ENCODE measurements at regions not wholly inside any gene's neighbourhood (a gene's known extent, or its start where the extent isn't known, plus 50 kb on each side); places are given as distances from the start of the nearest gene placed in this dataset.
"Not testable (repeated sequence)": the region's sequence is repeated elsewhere in the genome, so short reads cannot be mapped to it uniquely, and the experiment has no call there.

DNA sequence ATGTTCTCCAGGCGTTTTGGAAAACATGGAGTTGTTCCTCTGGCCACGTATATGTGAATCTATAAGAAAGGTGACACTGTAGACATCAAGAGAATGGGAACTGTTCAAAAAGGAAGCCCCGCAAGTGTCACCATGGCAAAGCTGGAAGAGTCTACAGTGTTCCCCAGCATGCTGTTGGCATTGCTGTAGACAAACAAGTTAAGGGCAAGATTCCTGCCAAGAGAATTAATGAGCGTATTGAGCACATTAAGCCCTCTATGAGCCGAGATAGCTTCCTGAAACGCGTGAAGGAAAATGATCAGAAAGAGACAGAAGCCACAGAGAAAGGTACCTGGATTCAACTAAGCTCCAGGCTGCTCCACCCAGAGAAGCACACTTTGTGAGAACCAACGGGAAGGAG is 92.5 kb upstream of the EIF5 start:
- no peak overlapping the region for H3K4me3 ChIP-seq (replicated peaks in 1 of 2; ENCODE audit: low read depth in 2 of 2, low read length in 2 of 2)
- no peak for DNase-seq (ENCODE audit: low read depth in 2 of 2)
- TF ChIP-seq, protein P1, sequence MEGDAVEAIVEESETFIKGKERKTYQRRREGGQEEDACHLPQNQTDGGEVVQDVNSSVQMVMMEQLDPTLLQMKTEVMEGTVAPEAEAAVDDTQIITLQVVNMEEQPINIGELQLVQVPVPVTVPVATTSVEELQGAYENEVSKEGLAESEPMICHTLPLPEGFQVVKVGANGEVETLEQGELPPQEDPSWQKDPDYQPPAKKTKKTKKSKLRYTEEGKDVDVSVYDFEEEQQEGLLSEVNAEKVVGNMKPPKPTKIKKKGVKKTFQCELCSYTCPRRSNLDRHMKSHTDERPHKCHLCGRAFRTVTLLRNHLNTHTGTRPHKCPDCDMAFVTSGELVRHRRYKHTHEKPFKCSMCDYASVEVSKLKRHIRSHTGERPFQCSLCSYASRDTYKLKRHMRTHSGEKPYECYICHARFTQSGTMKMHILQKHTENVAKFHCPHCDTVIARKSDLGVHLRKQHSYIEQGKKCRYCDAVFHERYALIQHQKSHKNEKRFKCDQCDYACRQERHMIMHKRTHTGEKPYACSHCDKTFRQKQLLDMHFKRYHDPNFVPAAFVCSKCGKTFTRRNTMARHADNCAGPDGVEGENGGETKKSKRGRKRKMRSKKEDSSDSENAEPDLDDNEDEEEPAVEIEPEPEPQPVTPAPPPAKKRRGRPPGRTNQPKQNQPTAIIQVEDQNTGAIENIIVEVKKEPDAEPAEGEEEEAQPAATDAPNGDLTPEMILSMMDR (IDR thresholded peaks at IDR 0.05; ENCODE audit: low read depth, low read length): no peak

DNA sequence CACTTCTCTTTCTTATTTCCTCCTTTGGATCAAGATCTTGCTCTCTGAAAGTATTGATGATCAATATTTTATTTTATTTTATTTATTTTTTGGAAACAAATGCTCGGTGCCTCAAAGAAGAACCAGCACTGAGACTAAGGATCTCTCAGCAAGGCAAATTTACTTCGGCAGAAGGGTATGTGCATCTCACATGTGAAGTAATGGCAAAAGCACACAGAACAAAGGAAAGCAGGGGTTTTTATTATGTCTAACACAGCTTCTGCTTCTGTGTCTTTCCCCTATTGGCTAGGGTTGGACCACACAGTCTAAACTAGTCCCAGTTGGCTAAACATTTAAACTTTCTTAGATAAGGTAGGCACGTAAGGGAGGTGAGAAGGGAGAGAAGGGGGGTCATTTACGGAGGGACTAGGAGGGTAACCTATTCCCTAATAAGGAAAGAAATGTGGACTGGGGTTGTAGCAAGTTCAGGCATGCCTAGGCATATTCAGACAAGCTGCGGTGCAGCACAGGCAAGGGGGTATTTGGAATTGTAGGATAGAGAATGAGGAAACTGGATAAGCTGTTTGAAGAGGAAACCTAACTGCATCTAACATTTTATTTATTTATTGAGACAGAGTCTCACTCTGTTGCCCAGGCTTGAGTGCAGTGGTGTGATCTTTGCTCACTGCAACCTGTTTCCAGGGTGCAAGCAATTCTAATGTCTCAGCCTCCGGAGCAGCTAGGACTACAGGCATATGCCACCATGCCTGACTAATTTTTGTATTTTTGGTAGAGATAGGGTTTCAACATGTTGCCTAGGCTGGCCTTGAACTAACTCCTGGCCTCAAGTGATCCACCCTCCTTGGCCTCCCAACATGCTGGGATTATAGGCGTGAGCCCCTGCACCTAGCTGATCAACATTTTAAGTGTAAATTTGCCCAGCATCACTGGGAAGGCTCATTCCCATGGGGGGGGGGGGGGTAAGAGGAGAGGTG is 90.0 kb upstream of the EIF5 start:
- DNase-seq (ENCODE audit: low read depth in 2 of 2): no peak
- TF ChIP-seq, protein P1 (IDR thresholded peaks at IDR 0.05; ENCODE audit: low read depth, low read length): no peak
- no peak overlapping the region for H3K4me3 ChIP-seq (replicated peaks in 1 of 2; ENCODE audit: low read depth in 2 of 2, low read length in 2 of 2)

DNA sequence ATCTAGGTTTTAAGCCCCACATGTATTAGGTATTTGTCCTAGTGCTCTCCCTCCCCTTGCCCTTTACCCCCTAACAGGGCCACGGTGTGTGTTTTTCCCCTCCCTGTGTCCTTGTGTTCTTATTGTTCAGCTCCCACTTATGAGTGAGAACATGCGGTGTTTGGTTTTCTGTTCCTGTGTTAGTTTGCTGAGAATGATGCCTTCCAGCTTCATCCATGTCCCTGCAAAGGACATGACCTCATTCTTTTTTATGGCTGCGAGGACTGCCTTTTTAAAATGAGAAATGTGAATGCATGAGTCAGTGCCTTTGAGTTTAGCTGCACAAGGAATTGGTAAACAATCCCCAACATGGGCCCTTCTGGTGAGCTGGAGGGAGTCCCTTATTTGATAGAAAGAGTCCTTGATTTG is 88.4 kb upstream of the EIF5 start:
- not testable (repeated sequence) for H3K4me3 ChIP-seq (replicated peaks in 1 of 2; ENCODE audit: low read depth in 2 of 2, low read length in 2 of 2)
- peak; percentile 13 to 68 for DNase-seq (ENCODE audit: low read depth in 2 of 2)

DNA sequence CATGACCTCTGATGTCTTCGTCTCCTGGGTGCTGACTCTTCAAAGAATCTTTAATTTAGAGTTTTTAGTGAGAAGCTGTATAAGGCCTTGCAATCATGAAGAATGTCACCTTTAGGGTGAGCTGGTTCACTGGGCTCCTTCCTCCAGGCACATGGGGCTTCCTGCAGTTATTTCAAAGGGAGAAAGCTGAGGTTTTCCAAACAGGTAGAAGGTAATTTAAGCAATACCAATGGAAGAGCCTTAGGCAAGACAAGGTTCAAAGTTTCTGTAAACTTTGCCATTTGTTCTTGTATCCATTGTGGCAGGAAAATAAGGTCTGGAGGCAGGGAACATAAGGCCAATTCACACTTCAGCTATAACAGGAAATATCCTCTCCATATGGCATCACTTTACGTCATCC is 88.0 kb upstream of the EIF5 start:
- no peak for DNase-seq (ENCODE audit: low read depth in 2 of 2)
- no peak overlapping the region for H3K4me3 ChIP-seq (replicated peaks in 1 of 2; ENCODE audit: low read depth in 2 of 2, low read length in 2 of 2)
- TF ChIP-seq, protein P1 (IDR thresholded peaks at IDR 0.05; ENCODE audit: low read depth, low read length): no peak

DNA sequence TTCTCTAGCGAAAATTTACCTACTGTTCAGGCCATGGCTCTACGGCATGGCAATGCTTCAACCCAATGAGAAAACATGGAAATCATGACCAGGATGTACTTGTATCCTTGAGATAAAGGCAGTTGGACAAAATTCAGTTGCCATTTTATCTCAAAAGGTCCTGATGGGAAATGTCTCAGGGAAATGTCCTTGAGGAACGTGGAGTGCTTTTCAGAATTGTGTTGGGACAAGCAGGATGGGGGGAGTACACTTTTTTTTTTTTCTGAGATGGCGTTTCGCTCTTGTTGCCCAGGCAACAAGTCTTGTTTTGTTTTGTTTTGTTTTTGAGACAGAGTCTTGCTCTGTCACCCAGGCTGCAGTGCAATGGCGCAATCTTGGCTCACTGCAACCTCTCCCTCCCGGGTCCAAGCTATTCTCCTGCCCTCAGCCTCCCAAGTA is 86.8 kb upstream of the EIF5 start:
- TF ChIP-seq, protein P1 (IDR thresholded peaks at IDR 0.05; ENCODE audit: low read depth, low read length): no peak
- DNase-seq (ENCODE audit: low read depth in 2 of 2): peak in 1 of 2 donors; percentile 23
- H3K4me3 ChIP-seq (replicated peaks in 1 of 2; ENCODE audit: low read depth in 2 of 2, low read length in 2 of 2): no peak overlapping the region

DNA sequence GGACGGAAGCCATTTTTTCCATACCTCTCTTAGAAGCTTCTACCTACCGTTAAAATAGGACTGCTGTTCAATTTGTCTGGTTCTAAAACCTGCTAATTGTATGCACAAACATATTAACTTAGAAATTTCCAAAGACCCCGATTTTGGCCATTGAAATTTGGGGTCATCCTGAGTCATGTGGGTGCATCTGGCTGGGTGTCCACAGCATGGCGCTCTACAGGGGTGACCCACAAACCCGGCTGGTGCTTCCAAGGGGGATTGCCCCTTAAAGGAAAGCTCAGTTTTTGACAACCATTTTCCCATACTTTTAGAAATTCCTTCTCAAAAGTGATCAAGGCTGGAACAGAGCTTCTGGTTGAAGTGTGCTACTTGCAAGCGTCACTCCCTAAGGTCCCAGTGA is 83.9 kb upstream of the EIF5 start:
- DNase-seq (ENCODE audit: low read depth in 2 of 2): no peak
- TF ChIP-seq, protein P1 (IDR thresholded peaks at IDR 0.05; ENCODE audit: low read depth, low read length): no peak
- H3K4me3 ChIP-seq (replicated peaks in 1 of 2; ENCODE audit: low read depth in 2 of 2, low read length in 2 of 2): no peak overlapping the region

DNA sequence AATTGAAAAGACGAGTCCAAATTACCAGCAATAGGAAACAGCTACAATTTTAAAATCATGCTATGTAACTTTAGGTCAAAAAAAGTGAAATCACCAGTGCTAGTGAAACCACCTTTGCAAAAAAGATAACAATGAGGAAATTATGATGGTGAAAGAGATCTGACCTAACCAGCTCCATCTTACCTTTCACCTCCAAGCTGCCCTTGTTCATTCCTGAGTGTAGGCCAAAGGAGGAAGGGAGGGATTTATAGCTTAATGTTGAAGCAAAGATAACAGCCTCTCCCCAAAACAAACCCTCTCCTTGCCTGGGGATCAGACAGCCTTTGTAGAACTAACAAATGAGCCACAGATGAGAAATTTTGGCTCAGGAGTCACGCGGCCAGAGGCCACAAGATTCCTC is 83.2 kb upstream of the EIF5 start:
- DNase-seq (ENCODE audit: low read depth in 2 of 2): no peak
- TF ChIP-seq, protein P1 (IDR thresholded peaks at IDR 0.05; ENCODE audit: low read depth, low read length): no peak
- no peak overlapping the region for H3K4me3 ChIP-seq (replicated peaks in 1 of 2; ENCODE audit: low read depth in 2 of 2, low read length in 2 of 2)
